PC-3 (cell line): ENCODE measurements at regions not wholly inside any gene's neighbourhood (a gene's known extent, or its start where the extent isn't known, plus 50 kb on each side); places are given as distances from the start of the nearest gene placed in this dataset.

Experiments
- ATAC-seq: fragments of 200-7000 bp; cut with Tn5 transposase; 2 replicates; pipeline ENCODE4 v1.9.1; 2020; ENCODE audit warnings: mild to moderate bottlenecking, moderate library complexity
- BruUV-seq: library from RNA; stranded (reverse); fragments of 400-500 nt; replicated peaks from 2 replicates; lab custom pipeline; 2021; lab: Mats Ljungman, UMichigan
- CTCF ChIA-PET: fragments of 300-600 bp; sonication (Branson Sonifier 250); formaldehyde crosslinking; loops from one replicate; lab custom pipeline; 2022; ENCODE audit warnings: antibody characterized with exemption; lab: Charles Lee
- POLR2A ChIA-PET: fragments of 300-600 bp; sonication (Branson Sonifier 250); formaldehyde crosslinking; loops from one replicate; lab custom pipeline; 2022; ENCODE audit warnings: antibody characterized with exemption; ENCODE audit not compliant: unreplicated experiment; lab: Charles Lee
- DNase-seq: peaks from one replicate; pipeline ENCODE4 v3.0.0-alpha.2; 2015
- H2AFZ ChIP-seq: fragments of 300-600 bp; sonication (generic); 2 replicates; pipeline ENCODE4 v1.6.0; 2016; ENCODE audit warnings: antibody characterized with exemption, low read length
- H3F3A ChIP-seq: fragments of 300-600 bp; sonication (generic); one replicate; pipeline ENCODE4 v1.6.0; 2017; ENCODE audit warnings: antibody characterized with exemption, low read length, control low read depth, mild to moderate bottlenecking; ENCODE audit not compliant: unreplicated experiment
- H3K27ac ChIP-seq: fragments of 300-600 bp; sonication (generic); 2 replicates; pipeline ENCODE4 v1.5.1; 2016; ENCODE audit warnings: mild to moderate bottlenecking, low read length
- H3K27me3 ChIP-seq: fragments of 300-600 bp; sonication (generic); 2 replicates; pipeline ENCODE4 v1.6.1; 2016; ENCODE audit warnings: low read length, mixed read lengths
- H3K36me3 ChIP-seq: fragments of 300-600 bp; sonication (generic); 2 replicates; pipeline ENCODE4 v1.6.1; 2016; ENCODE audit warnings: low read depth, mixed run types, low read length, mixed read lengths
- H3K4me1 ChIP-seq: fragments of 300-600 bp; sonication (generic); 2 replicates; pipeline ENCODE4 v1.5.1; 2016; ENCODE audit warnings: low read length; ENCODE audit not compliant: insufficient read depth
- H3K4me2 ChIP-seq: fragments of 300-600 bp; sonication (generic); 2 replicates; pipeline ENCODE4 v1.6.0; 2016; ENCODE audit warnings: low read length
- H3K4me3 ChIP-seq: fragments of 300-600 bp; sonication (generic); 2 replicates; pipeline ENCODE4 v1.5.1; 2016; ENCODE audit warnings: mild to moderate bottlenecking, low read length, mixed read lengths
- H3K79me2 ChIP-seq: fragments of 300-600 bp; sonication (generic); 2 replicates; pipeline ENCODE4 v1.6.1; 2017; ENCODE audit warnings: low read length, mixed read lengths
- H3K9ac ChIP-seq: fragments of 300-600 bp; sonication (generic); 2 replicates; pipeline ENCODE4 v1.6.0; 2016; ENCODE audit warnings: mild to moderate bottlenecking, low read length
- H3K9me2 ChIP-seq: fragments of 300-600 bp; sonication (generic); replicated peaks from 2 replicates; pipeline ENCODE4 v1.6.1; 2016; ENCODE audit warnings: mixed run types, low read length, mixed read lengths
- H3K9me3 ChIP-seq: fragments of 300-600 bp; sonication (generic); 2 replicates; pipeline ENCODE4 v1.6.1; 2016; ENCODE audit warnings: low read length, mixed read lengths
- H4K20me1 ChIP-seq: fragments of 300-600 bp; sonication (generic); 2 replicates; pipeline ENCODE4 v1.6.1; 2016; ENCODE audit warnings: low read length, mixed read lengths
- EZH2 ChIP-seq: fragments of 300-600 bp; sonication (generic); IDR thresholded peaks from one replicate; pipeline ENCODE4 v1.6.1; 2017; ENCODE audit warnings: antibody characterized with exemption, mild to moderate bottlenecking, low read length; ENCODE audit not compliant: unreplicated experiment
- EZH2phosphoT487 ChIP-seq: fragments of 300-600 bp; sonication (generic); IDR thresholded peaks from 2 replicates; pipeline ENCODE4 v1.6.1; 2018; ENCODE audit warnings: mild to moderate bottlenecking, antibody characterized with exemption, low read length, borderline replicate concordance
- intact Hi-C: fragments of 100-400 bp; cut with micrococcal nuclease; formaldehyde crosslinking; loops from 2 replicates; pipeline ENCODE4 v1.9.0; 2023
- TF ChIP-seq, protein P1 (sequence below): fragments of 300-600 bp; sonication (generic); conservative IDR thresholded peaks from 2 replicates; pipeline ENCODE4 v1.5.1; 2017; ENCODE audit warnings: antibody characterized with exemption, low read depth, mild to moderate bottlenecking, low read length

DNA sequence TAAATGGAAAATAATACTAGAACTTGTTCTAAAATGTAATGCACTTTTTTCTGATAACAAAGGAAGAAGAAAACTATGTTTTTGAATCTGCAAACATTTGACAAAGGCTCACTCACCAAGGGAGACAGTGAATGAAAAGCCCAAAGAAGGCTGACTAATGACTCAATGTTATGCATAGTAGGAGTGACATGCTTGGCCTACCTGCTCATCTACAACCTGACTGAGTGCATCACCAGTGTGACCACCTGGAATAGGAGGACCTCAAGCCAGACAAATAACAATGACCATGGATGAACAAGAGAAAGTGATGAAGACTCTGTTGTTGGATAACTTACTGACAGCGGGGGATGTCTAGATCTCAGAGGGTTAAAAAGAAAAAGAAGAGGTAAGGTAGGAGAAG lies 157.2 kb downstream of the SIM1 start:
- Histone ChIP-seq H3K9ac (no peak overlapping the region), H3K27ac (no peak overlapping the region), H2AFZ (no peak overlapping the region), H3K4me2 (no peak overlapping the region), H3K4me1 (no peaks in the 10 kb centered on the region), H3K4me3 (no peak overlapping the region), H3K79me2 (no peaks in the 10 kb centered on the region), H4K20me1 (no peaks in the 10 kb centered on the region), H3K36me3 (no peaks in the 10 kb centered on the region), H3K27me3 (no peaks in the 10 kb centered on the region), H3K9me2 (no peaks in the 10 kb centered on the region), H3K9me3 (no peaks in the 10 kb centered on the region), H3F3A (no peaks in the 10 kb centered on the region)
- intact Hi-C loops, result no loop called here
- no TSS peak for BruUV-seq
- no peak for TF ChIP-seq EZH2phosphoT487
- TF ChIP-seq EZH2, result no peak
- TF ChIP-seq, protein P1, sequence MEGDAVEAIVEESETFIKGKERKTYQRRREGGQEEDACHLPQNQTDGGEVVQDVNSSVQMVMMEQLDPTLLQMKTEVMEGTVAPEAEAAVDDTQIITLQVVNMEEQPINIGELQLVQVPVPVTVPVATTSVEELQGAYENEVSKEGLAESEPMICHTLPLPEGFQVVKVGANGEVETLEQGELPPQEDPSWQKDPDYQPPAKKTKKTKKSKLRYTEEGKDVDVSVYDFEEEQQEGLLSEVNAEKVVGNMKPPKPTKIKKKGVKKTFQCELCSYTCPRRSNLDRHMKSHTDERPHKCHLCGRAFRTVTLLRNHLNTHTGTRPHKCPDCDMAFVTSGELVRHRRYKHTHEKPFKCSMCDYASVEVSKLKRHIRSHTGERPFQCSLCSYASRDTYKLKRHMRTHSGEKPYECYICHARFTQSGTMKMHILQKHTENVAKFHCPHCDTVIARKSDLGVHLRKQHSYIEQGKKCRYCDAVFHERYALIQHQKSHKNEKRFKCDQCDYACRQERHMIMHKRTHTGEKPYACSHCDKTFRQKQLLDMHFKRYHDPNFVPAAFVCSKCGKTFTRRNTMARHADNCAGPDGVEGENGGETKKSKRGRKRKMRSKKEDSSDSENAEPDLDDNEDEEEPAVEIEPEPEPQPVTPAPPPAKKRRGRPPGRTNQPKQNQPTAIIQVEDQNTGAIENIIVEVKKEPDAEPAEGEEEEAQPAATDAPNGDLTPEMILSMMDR, result no peak
- ChIA-PET CTCF (no interaction called here), POLR2A (no interaction called here)
- DNase-seq (peak; percentile 6), ATAC-seq (no peak)

GRCh38 chr6:100305209-100305869 lies 159.4 kb downstream of the SIM1 start:
- POLR2A ChIA-PET, result no interaction called here
- Histone ChIP-seq H3K27ac (no peak overlapping the region), H3K9me3 (no peaks in the 10 kb centered on the region), H2AFZ (no peak overlapping the region), H3K36me3 (no peaks in the 10 kb centered on the region), H3K9me2 (no peaks in the 10 kb centered on the region), H3K4me2 (no peak overlapping the region), H4K20me1 (no peaks in the 10 kb centered on the region), H3K4me3 (no peak overlapping the region), H3K79me2 (no peaks in the 10 kb centered on the region), H3K9ac (no peak overlapping the region), H3K4me1 (peaks cover 10% of the 10 kb centered on the region), H3F3A (no peaks in the 10 kb centered on the region), H3K27me3 (no peaks in the 10 kb centered on the region)
- DNase-seq (no peak), ATAC-seq (no peak)
- no peak for TF ChIP-seq EZH2phosphoT487
- TF ChIP-seq EZH2, result no peak
- TF ChIP-seq, protein P1, result no peak
- intact Hi-C loops, result no loop called here
- BruUV-seq, result no TSS peak
- CTCF ChIA-PET, result no interaction called here

GRCh38 chr6:100304575-100304974 lies 160.1 kb downstream of the SIM1 start:
- ChIA-PET POLR2A (no interaction called here), CTCF (no interaction called here)
- Histone ChIP-seq H4K20me1 (no peaks in the 10 kb centered on the region), H3K9ac (no peak overlapping the region), H2AFZ (no peak overlapping the region), H3K27me3 (no peaks in the 10 kb centered on the region), H3K36me3 (no peaks in the 10 kb centered on the region), H3K79me2 (no peaks in the 10 kb centered on the region), H3F3A (peaks cover under 1% of the 10 kb centered on the region), H3K27ac (no peak overlapping the region), H3K9me2 (no peaks in the 10 kb centered on the region), H3K4me1 (peaks cover 17% of the 10 kb centered on the region), H3K4me3 (no peak overlapping the region), H3K4me2 (no peak overlapping the region), H3K9me3 (no peaks in the 10 kb centered on the region)
- ATAC-seq (no peak), DNase-seq (no peak)
- intact Hi-C loops, result loop anchor here (5.0 kb wide), 1 partner anchor 187 kb away; no protein-coding TSS in a partner anchor
- TF ChIP-seq EZH2phosphoT487, result no peak
- TF ChIP-seq, protein P1, result no peak
- no peak for TF ChIP-seq EZH2
- BruUV-seq, result no TSS peak
